ENCODE measurements at regions not wholly inside any gene's neighbourhood (a gene's known extent, or its start where the extent isn't known, plus 50 kb on each side); places are given as distances from the start of the nearest gene placed in this dataset.

DNA sequence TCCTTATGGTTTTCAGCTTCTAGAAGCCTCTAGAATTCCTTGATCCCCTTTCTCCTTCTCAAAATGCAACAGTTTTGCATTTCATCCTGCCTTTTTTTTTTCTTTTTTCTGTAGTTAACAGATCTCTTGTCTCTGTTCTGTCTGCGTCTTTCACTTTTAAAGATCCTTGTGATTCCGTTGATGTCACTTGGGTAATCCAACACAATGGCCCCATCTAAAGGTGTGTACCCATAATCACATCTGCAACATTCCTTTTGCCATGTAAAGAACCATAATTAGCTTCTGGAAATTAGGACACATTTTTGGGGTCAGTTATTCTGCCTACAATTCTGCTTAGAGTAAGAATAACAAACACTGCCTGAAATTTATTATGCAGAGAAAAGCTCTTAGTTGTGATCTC is 1180.9 kb upstream of the ADGRL3 start:
- DNase-seq (ENCODE audit: low read depth): no peak

GRCh38 chr4:60019946-60020345 is 1180.2 kb upstream of the ADGRL3 start:
- DNase-seq (ENCODE audit: low read depth): no peak

DNA sequence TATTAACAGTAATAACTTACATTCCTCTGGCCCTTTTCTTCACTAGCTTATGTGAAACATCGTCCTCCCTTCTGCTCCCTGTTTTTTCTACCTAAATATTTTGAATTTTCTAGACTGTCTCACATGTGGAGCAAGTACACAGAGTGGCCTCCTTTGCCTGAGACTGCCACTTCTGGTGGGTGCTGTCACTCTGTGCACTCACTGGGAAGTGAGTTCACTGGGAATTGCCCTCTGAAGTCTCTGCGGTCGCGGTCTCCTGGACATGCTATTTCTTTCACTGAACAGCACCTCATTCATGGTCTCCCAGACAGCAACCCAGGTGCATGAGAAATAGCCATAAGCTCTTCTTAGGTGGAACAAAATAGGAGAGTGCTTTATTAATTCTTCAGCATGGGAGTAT is 1179.7 kb upstream of the ADGRL3 start:
- DNase-seq (ENCODE audit: low read depth): no peak

DNA sequence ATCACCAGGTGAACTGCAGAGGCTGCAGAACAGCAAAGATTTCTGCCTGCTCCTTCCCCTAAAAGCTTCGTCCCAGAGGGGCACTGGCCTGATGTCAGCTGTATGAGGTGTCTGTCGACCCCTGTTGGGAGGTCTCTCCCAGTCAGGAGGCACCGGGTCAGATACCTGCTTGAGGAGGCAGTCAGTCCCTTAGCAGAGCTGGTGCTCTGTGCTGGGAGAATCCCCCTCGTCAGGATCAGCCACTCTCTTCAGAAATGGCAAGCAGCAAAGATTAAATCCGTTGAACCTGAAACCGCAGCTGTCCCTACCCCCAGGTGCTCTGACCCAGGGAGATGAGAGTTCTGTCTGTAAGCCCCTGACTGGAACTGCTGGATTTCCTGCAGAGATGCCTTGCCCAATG is 1166.3 kb upstream of the ADGRL3 start:
- DNase-seq (ENCODE audit: low read depth): no peak

DNA sequence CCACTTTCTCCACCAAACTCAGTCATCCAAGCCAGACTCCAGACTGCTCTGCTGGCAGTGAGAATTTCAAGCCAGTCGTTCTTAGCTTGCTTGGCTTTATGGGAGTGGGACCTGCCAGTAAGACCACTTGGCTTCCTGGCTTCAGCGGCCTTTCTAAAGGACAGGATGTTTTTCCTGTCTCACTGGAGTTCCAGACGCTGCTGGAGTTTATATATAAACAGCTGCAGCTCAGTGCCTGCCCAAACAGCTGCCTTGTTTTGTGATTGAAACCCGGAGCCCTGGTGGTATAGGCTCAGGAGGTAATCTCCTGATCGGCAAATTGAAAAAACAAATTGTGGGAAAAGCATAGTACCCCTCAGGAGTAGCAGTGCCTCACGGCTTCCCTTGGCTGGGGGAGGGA is 1165.8 kb upstream of the ADGRL3 start:
- no peak for DNase-seq (ENCODE audit: low read depth)

DNA sequence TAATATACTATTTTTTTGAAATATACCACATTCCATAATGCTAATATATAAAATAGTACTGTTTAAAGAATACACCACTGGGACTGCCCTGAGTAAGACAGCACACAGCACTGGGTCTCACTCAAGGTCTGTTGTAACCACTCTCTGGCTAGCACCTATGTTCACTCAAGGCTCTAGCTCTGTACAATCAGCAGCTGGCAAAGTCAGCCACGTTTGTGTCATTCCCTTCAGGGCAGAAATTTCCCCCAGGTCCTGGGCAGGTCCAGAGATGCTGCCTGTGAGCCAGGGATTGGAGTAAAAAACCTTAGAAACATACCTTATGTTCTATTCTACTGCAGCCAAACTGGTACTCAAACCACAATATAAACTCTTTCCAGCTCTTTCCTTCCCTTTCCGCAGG is 1160.2 kb upstream of the ADGRL3 start:
- no peak for DNase-seq (ENCODE audit: low read depth)

DNA sequence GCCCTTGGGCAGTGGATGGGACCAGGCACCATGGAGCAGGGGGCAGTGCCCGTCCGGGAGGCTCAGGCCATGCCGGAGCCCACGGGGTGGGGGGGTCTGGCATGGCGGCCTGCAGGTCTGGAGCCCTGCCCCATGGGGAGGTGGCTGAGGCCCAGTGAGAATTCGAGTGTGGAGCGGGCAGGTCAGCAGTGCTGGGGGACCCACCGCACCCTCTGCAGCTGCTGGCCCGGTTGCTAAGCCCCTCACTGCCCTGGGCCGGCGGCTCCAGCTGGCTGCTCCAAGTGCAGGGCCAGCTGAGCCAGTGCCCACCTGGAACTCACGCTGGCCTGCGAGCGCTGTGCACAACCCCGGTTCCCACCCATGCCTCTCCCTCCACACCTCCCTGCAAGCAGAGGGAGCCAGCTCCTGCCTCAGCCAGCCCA is 1157.9 kb upstream of the ADGRL3 start:
- no peak for DNase-seq (ENCODE audit: low read depth)

- no peak for DNase-seq (ENCODE audit: low read depth)
Observed at GRCh38 chr4:60042941-60043340, 1157.2 kb upstream of the ADGRL3 start.

GRCh38 chr4:60078984-60079383 is 1121.1 kb upstream of the ADGRL3 start:
- no peak for DNase-seq (ENCODE audit: low read depth)

- DNase-seq (ENCODE audit: low read depth): no peak
Observed at GRCh38 chr4:60081839-60082238, 1118.3 kb upstream of the ADGRL3 start.

DNA sequence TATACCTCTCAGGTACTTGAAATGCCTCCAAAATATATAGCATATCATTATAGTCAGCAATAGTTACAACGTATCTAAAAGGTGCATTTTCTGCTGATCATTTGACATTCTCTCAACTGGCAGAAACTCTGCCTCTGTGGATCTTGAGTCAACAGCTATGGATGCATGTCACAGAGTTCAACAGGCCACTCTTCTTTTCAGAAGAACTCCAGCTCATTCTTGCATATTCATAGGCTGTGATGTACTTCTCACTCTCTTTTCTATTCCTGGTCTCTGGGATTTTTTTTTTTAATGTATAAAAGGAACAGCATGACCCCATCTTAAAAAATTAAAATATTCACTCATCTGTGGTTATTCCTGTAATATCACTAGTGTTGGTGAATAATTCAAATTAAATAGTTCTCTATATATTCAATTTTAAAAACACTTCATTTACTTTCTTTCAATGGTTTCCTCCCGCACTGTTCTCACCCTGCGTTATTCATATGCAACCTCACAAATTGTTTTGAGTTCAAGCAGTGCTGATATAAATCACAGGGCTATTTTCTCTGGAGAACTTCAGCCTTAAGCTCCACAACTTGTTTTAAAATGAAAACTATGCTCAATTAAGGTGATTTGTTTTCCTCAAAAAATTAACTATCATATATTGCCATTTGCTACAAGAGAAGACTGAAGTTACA is 1111.2 kb upstream of the ADGRL3 start:
- no peak for DNase-seq (ENCODE audit: low read depth)

GRCh38 chr4:60089546-60090273 is 1110.4 kb upstream of the ADGRL3 start:
- no peak for DNase-seq (ENCODE audit: low read depth)

DNA sequence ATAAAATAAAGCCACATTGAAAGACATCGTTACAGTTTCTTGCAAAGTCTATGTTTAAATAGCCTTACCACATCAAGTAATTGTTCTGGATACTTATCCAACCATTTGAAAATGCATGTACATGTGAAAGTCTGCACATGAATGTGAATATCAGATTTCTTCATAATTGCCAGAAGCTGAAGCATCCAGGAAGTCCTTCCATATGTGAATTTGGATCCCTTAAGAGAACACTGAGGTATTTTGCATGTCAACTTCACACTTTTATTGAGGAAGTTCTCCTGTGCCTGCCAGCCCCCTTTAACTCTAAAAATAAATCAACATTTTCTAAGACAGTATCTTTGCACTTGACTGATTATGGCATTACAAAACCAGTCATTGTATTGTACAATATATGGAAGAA is 1103.5 kb upstream of the ADGRL3 start:
- DNase-seq (ENCODE audit: low read depth): no peak

DNA sequence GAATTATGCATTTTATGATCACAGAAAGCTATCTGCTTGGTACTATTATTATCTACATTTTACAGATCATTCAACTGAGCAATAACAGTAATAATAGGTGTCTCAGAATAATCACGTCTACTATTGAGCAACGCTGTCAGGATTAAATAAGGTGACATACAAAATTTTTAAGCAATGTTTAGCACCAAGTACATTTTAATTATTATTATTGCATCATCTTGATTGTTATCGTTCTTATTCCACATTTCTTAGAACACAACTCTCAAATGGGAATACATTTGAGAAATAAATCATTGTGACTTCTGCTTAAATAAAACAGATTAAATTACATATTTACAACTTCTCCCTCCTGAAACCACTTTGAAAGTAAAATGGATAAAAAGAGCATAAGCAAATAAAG is 1083.5 kb upstream of the ADGRL3 start:
- DNase-seq (ENCODE audit: low read depth): no peak

GRCh38 chr4:60117726-60118323 is 1082.3 kb upstream of the ADGRL3 start:
- DNase-seq (ENCODE audit: low read depth): no peak

DNA sequence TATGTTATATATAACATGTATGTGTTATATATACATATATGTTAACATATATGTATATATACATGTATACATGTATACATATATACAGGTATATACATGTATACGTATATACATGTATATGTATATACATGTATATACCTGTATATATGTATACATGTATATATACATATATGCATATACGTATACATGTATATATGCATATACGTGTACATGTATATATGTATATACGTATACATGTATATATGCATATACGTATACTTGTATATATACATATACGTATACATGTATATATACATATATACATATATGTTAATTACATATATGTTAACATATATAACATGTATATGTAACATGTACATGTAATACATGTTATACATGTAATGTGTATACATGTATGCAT is 1077.3 kb upstream of the ADGRL3 start:
- no peak for DNase-seq (ENCODE audit: low read depth)

DNA sequence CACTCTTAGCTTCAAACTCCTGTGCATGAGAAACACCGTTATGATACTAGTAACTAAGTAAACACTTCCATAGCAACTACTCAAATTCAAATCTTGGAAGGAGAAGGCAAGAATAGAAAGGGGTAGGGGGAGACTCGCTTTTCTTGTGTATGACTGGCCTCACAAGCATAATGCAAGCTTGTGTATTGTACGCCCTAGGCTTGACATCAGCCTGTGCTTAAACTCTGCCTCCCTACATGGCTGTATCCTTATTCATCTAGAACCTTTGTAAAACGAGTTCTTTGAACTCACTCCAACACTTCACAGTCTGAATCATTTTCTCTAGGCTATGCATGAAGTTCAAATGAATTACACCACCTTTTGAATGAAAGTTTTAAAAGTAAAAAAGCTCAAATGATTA is 1071.2 kb upstream of the ADGRL3 start:
- DNase-seq (ENCODE audit: low read depth): no peak

- DNase-seq (ENCODE audit: low read depth): no peak
Observed at GRCh38 chr4:60129740-60130139, 1070.4 kb upstream of the ADGRL3 start.

DNA sequence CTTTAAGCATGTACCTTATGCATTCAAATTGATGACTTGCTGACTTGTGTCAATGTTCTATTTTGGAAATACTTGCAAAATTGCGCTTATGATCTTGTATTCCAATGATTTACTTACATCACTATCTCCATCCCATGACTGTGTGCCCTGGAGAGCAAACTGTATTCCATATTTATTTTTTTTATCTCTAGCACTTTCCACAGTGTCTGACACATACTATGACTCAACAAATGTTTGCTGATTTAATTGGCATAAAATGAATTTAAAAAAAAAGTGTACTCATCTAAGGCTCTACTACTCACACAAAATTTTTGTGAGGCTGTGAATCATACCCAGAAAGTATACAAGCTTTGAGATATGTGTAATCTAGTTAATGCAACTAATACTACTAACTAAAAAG is 1066.8 kb upstream of the ADGRL3 start:
- DNase-seq (ENCODE audit: low read depth): peak; percentile 1

DNA sequence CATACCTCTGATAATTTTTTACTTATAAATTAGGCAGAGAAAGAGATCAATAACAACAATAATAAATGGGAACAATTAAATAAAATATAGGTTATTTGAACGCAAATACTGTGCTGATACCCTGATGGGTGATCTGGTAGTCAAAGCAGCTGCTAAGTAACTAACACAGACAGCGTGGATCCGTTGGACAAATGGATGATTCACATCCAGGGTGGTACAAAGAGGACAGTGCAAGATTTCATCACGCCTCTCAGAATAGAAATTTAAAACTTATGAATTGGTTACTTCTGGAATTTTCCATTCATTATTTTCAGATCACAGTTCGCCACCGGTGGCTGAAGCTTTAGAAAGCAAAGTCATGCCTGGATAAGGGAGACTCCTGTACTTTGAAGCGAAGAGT is 1066.0 kb upstream of the ADGRL3 start:
- DNase-seq (ENCODE audit: low read depth): no peak

- no peak for DNase-seq (ENCODE audit: low read depth)
Observed at GRCh38 chr4:60155088-60155487, 1045.0 kb upstream of the ADGRL3 start.

- no peak for DNase-seq (ENCODE audit: low read depth)
Observed at GRCh38 chr4:60173103-60173502, 1027.0 kb upstream of the ADGRL3 start.

DNA sequence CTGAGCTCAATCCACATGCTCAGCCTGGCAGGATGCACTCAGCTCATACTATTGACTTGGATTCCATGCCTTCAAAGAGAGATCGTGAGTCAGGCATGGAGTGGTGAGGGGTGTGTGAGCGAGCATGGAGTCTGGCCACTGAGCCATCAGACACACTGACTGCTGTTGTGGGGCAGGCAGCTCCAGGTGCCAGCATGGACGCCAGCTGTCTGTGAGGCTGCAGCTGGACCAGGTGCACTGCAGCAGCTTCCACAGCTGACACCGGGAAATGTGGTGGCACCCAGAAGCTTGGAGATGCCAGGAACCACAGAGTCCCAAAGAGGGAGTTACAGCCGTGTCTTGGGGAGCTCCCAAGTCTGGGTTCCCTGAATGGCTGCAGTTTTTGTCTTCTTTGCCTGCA is 1026.4 kb upstream of the ADGRL3 start:
- DNase-seq (ENCODE audit: low read depth): no peak
